ENCODE measurements at regions not wholly inside any gene's neighbourhood (a gene's known extent, or its start where the extent isn't known, plus 50 kb on each side); places are given as distances from the start of the nearest gene placed in this dataset.
A peak's percentile ranks its signal among the peaks of the same experiment; 100 is the strongest.
"Not testable (repeated sequence)": the region's sequence is repeated elsewhere in the genome, so short reads cannot be mapped to it uniquely, and the experiment has no call there.

GRCh38 chr4:13762130-13762529, 134.6 kb upstream of the BOD1L1 start:
- DNase-seq (ENCODE audit: low read depth): no peak

- no peak for DNase-seq (ENCODE audit: low read depth)
These were observed 136.2 kb upstream of the BOD1L1 start for GRCh38 chr4:13763707-13764106.

GRCh38 chr4:13765539-13765938, 138.0 kb upstream of the BOD1L1 start:
- peak; percentile 26 for DNase-seq (ENCODE audit: low read depth)

GRCh38 chr4:13766761-13767540, 139.4 kb upstream of the BOD1L1 start:
- DNase-seq (ENCODE audit: low read depth): no peak

DNA sequence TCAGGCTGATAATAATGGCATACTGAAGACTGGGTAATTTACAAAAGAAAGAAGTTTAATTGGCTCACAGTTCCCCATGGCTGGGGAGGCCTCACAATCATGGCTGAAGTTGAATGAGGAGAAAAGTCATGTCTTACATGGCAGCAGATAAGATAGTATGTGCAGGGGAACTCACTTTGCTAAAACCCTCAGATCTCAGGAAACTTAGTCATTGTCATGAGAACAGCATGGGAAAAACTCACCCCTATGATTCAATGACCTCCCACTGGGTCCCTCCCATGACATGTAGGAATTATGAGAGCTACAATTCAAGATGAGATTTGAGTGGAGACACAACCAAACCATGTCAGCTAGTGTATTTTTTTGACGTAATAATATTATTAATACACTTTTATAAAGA, 149.8 kb upstream of the BOD1L1 start:
- no peak for DNase-seq (ENCODE audit: low read depth)

DNA sequence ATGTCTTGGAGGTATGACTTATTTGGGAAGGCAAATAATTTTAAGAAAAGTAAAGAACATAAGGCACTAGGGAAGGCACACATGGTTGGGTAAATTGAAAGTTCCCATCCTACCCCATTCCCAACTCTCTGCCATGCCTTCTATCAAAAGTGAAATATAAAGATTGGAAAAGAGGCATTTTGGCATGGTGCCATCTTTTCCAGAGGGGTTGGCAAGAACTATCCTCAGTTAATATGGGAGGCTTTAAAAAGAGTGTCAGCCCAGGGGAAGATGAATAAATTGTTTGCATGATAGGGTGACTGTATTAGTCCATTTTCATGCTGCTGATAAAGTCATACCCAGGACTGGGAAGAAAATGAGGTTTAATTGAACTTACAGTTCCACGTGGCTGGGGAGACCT, 150.8 kb upstream of the BOD1L1 start:
- DNase-seq (ENCODE audit: low read depth): no peak

DNA sequence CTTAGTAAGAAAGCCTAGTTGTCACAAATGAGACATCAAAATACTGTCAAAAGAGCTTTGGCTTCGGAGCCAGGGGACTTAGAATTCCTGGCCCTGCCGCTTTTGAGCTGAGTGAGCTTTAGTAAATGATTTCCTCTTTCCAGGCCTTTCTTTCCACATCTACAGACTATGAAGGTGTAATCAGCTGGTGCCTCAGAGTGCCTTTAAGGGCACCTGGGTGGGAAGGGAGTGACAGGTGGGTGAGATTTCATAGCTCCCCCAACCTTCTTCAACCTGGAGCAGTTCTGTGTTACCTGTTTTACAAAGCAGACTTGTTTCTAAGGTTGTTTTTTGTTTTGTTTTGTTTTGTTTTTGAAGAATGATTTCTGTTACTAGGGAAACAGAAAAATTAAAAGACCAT, 154.7 kb upstream of the BOD1L1 start:
- DNase-seq (ENCODE audit: low read depth): no peak

- no peak for DNase-seq (ENCODE audit: low read depth)
These were observed 156.4 kb upstream of the BOD1L1 start for GRCh38 chr4:13783800-13784411.

DNA sequence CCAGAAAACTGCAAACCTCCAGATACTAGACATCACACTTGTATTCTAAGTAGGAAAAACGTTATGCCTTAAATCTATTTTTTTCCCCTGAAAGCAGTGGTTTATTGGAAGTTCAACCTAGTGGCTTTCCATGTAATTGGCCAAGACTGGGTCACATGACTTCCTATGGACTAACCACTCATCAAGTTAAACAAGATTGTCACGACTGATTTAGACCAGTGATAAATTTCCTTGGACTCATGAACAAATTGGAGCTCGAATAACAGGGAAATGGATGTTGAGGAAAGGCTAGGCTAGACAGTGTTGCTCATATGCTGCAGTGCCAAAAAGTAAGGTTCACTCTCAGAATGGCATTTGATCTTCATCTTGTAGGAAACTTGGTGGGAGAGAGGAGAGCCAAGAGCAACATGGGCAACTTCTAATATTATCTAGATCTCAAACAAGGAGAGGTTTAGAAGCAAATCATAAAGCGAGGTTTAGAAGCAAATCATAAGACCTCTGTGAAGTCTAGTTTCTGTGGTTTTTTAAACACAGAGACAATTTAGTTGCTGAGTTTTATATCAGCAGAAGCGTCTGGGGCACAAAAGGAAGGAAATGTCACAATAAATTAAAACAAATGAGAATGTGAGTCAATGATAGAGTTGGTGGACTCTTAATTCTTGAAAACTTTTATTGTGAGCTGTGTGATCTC, 165.6 kb upstream of the BOD1L1 start:
- no peak for DNase-seq (ENCODE audit: low read depth)

GRCh38 chr4:13794819-13795565, 167.5 kb upstream of the BOD1L1 start:
- no peak for DNase-seq (ENCODE audit: low read depth)

DNA sequence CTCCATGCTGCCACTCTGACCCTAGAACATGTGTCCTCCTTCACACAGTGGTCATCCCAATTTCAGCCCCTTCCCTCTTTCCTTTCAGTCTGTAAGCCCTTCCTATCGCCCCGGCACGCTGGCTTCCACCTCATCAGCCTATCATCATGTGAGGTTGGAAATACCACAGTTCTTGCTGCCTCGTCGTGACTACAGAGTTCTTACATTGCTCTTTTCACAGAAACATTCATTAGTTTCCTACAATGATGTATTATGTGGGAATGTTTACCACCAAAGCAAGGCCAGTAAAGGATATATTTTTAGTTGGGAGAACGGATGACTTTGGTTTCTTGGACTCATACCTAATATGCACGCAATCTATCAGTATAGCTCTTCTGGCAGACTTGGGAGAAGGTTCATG, 169.5 kb upstream of the BOD1L1 start:
- peak; percentile 12 for DNase-seq (ENCODE audit: low read depth)

DNA sequence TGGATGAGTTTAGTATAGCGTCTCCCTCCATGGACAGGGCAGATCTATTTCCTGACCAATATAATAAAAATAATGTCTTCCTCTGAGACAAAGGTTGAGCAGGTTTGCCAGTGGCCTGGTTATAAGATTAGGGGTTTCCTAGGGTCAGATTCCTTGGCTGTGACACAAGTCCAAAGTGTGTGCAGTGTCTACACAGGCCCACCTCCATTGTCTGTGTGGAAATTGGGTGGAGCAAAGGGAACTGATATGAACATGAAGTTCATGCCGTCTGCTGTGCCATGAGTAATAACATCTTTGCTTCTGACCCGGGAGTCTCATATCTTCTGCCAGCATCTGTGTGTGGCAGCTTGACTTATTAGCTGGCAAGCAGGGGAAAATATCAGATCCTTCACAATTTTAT, 187.7 kb upstream of the BOD1L1 start:
- DNase-seq (ENCODE audit: low read depth): no peak

GRCh38 chr4:13816472-13816871, 188.9 kb upstream of the BOD1L1 start:
- DNase-seq (ENCODE audit: low read depth): no peak

DNA sequence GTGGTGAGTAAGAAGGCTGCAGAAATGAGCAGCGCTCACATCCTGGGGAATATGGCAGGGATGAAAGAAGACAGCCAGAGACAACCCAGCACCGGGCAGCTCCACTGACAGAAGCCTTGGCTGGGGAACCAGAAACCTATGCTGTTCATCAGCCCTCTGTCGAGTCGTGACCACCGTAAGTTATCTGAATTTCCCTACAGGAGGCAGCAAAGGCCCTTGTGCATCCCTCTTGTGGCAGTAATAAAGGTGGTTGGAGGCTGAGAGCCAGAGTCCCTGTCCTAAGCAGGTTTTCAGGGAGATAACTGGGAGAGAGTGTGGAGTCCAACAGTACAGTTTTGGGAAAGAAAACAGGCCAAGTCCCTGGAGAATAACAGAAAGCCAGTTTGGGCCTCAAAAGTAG, 194.0 kb upstream of the BOD1L1 start:
- DNase-seq (ENCODE audit: low read depth): peak; percentile 5

- DNase-seq (ENCODE audit: low read depth): not testable (repeated sequence)
These were observed 198.3 kb upstream of the BOD1L1 start for GRCh38 chr4:13825822-13826221.

- DNase-seq (ENCODE audit: low read depth): peak; percentile 9
These were observed 201.9 kb upstream of the BOD1L1 start for GRCh38 chr4:13829457-13829856.

- no peak for DNase-seq (ENCODE audit: low read depth)
These were observed 202.9 kb upstream of the BOD1L1 start for GRCh38 chr4:13830449-13830848.

DNA sequence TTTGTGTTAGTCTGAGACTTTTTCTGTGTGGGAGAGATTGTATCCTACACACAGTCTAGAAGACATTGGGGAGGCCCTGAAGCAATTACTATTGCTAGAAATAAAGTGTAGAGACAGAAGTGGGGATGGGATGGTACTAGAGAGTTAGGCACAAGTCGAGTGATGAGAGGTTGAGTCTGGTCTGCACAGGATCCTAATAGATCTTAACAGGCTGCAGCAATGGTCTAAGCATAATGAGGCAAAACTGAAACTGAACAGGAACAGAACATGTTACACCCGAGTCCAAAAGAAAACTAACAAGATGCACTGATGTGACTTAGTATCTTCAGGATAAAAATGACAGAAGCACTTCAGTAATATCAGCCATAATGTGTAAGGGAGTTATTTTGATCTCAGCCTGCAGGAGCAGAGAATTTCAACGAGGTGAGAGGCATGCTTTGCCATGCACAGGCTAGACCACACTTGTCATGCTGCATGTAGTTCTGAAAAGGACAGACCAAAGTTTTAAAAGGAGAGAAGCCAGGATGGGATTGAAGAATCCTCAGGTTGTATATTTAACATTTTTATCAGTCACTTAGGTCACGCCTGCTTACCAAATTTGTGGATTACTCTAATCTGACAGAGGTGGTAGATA, 205.8 kb upstream of the BOD1L1 start:
- no peak for DNase-seq (ENCODE audit: low read depth)

GRCh38 chr4:13836946-13837912, 209.7 kb upstream of the BOD1L1 start:
- no peak for DNase-seq (ENCODE audit: low read depth)

- no peak for DNase-seq (ENCODE audit: low read depth)
These were observed 213.1 kb upstream of the BOD1L1 start for GRCh38 chr4:13840502-13841190.

Data from EH (cell line).